PC-3 (cell line): ENCODE measurements at regions not wholly inside any gene's neighbourhood (a gene's known extent, or its start where the extent isn't known, plus 50 kb on each side); places are given as distances from the start of the nearest gene placed in this dataset.
"Not testable (repeated sequence)": the region's sequence is repeated elsewhere in the genome, so short reads cannot be mapped to it uniquely, and the experiment has no call there.

Source experiments
- ATAC-seq: fragments of 200-7000 bp; cut with Tn5 transposase; 2 replicates; pipeline ENCODE4 v1.9.1; 2020; ENCODE audit warnings: mild to moderate bottlenecking, moderate library complexity
- BruUV-seq: library from RNA; stranded (reverse); fragments of 400-500 nt; replicated peaks from 2 replicates; lab custom pipeline; 2021; lab: Mats Ljungman, UMichigan
- CTCF ChIA-PET: fragments of 300-600 bp; sonication (Branson Sonifier 250); formaldehyde crosslinking; loops from one replicate; lab custom pipeline; 2022; ENCODE audit warnings: antibody characterized with exemption; lab: Charles Lee
- POLR2A ChIA-PET: fragments of 300-600 bp; sonication (Branson Sonifier 250); formaldehyde crosslinking; loops from one replicate; lab custom pipeline; 2022; ENCODE audit warnings: antibody characterized with exemption; ENCODE audit not compliant: unreplicated experiment; lab: Charles Lee
- DNase-seq: peaks from one replicate; pipeline ENCODE4 v3.0.0-alpha.2; 2015
- H2AFZ ChIP-seq: fragments of 300-600 bp; sonication (generic); 2 replicates; pipeline ENCODE4 v1.6.0; 2016; ENCODE audit warnings: antibody characterized with exemption, low read length
- H3F3A ChIP-seq: fragments of 300-600 bp; sonication (generic); one replicate; pipeline ENCODE4 v1.6.0; 2017; ENCODE audit warnings: antibody characterized with exemption, low read length, control low read depth, mild to moderate bottlenecking; ENCODE audit not compliant: unreplicated experiment
- H3K27ac ChIP-seq: fragments of 300-600 bp; sonication (generic); 2 replicates; pipeline ENCODE4 v1.5.1; 2016; ENCODE audit warnings: mild to moderate bottlenecking, low read length
- H3K27me3 ChIP-seq: fragments of 300-600 bp; sonication (generic); 2 replicates; pipeline ENCODE4 v1.6.1; 2016; ENCODE audit warnings: low read length, mixed read lengths
- H3K36me3 ChIP-seq: fragments of 300-600 bp; sonication (generic); 2 replicates; pipeline ENCODE4 v1.6.1; 2016; ENCODE audit warnings: low read depth, mixed run types, low read length, mixed read lengths
- H3K4me1 ChIP-seq: fragments of 300-600 bp; sonication (generic); 2 replicates; pipeline ENCODE4 v1.5.1; 2016; ENCODE audit warnings: low read length; ENCODE audit not compliant: insufficient read depth
- H3K4me2 ChIP-seq: fragments of 300-600 bp; sonication (generic); 2 replicates; pipeline ENCODE4 v1.6.0; 2016; ENCODE audit warnings: low read length
- H3K4me3 ChIP-seq: fragments of 300-600 bp; sonication (generic); 2 replicates; pipeline ENCODE4 v1.5.1; 2016; ENCODE audit warnings: mild to moderate bottlenecking, low read length, mixed read lengths
- H3K79me2 ChIP-seq: fragments of 300-600 bp; sonication (generic); 2 replicates; pipeline ENCODE4 v1.6.1; 2017; ENCODE audit warnings: low read length, mixed read lengths
- H3K9ac ChIP-seq: fragments of 300-600 bp; sonication (generic); 2 replicates; pipeline ENCODE4 v1.6.0; 2016; ENCODE audit warnings: mild to moderate bottlenecking, low read length
- H3K9me2 ChIP-seq: fragments of 300-600 bp; sonication (generic); replicated peaks from 2 replicates; pipeline ENCODE4 v1.6.1; 2016; ENCODE audit warnings: mixed run types, low read length, mixed read lengths
- H3K9me3 ChIP-seq: fragments of 300-600 bp; sonication (generic); 2 replicates; pipeline ENCODE4 v1.6.1; 2016; ENCODE audit warnings: low read length, mixed read lengths
- H4K20me1 ChIP-seq: fragments of 300-600 bp; sonication (generic); 2 replicates; pipeline ENCODE4 v1.6.1; 2016; ENCODE audit warnings: low read length, mixed read lengths
- EZH2 ChIP-seq: fragments of 300-600 bp; sonication (generic); IDR thresholded peaks from one replicate; pipeline ENCODE4 v1.6.1; 2017; ENCODE audit warnings: antibody characterized with exemption, mild to moderate bottlenecking, low read length; ENCODE audit not compliant: unreplicated experiment
- EZH2phosphoT487 ChIP-seq: fragments of 300-600 bp; sonication (generic); IDR thresholded peaks from 2 replicates; pipeline ENCODE4 v1.6.1; 2018; ENCODE audit warnings: mild to moderate bottlenecking, antibody characterized with exemption, low read length, borderline replicate concordance
- intact Hi-C: fragments of 100-400 bp; cut with micrococcal nuclease; formaldehyde crosslinking; loops from 2 replicates; pipeline ENCODE4 v1.9.0; 2023
- TF ChIP-seq, protein P1 (sequence below): fragments of 300-600 bp; sonication (generic); conservative IDR thresholded peaks from 2 replicates; pipeline ENCODE4 v1.5.1; 2017; ENCODE audit warnings: antibody characterized with exemption, low read depth, mild to moderate bottlenecking, low read length

DNA sequence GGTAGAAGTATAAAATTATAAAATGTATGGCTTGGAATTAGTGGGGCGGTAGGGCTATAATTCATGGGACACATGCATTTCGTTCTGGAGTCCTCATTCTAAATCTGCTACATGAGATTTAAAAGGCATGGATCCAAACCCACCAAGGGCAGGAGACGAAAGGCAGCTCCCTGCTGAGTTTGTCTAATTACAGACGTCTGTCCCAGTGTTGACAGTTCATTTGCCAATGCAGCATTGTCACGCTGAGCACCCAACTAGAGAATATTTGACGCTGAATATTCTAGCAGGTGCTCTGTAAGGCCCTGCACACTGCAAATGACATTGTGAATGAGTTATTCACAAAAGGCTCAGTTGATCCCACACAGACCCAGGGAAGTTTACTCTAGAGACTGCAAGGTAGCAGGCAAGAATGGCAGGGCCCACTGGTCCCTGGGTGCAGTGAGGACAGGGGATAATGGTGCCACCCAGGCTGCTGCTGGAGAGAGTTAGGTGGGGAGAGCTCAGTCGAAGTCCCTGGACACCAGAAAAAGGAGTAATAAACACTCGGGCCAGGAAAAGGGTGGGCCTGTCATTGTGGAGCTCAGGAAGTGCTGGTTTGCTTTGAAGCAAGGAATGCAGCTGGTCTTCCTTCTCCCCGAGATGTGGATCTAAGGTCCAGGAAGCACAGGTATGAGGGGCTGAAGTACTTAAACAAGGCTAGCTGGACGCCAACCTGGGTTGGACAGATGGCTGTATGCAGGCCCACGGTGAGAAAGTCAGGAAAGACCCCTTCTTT, 75.0 kb upstream of the JCAD start:
- intact Hi-C loops = no loop called here

DNA sequence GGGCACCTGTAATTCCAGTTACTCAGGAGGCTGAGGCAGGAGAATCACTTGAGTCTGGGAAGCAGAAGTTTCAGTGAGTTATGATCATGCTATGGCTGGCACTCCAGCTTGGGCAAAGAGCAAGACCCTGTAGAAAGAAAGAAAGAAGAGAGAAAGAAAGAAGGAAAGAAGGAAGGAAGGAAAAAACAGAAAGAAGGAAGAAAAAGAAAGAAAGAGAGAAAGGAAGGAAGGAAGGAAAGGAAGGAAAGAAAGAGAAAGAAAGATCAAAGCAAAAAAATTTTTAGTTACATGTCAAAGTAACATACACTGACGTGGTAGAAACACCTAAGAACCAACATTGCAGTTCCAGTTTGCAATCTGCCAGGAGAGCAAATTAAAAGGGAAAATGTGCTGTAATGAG, 73.8 kb upstream of the JCAD start:
- DNase-seq (no peak), ATAC-seq (no peak)
- TF ChIP-seq, protein P1, sequence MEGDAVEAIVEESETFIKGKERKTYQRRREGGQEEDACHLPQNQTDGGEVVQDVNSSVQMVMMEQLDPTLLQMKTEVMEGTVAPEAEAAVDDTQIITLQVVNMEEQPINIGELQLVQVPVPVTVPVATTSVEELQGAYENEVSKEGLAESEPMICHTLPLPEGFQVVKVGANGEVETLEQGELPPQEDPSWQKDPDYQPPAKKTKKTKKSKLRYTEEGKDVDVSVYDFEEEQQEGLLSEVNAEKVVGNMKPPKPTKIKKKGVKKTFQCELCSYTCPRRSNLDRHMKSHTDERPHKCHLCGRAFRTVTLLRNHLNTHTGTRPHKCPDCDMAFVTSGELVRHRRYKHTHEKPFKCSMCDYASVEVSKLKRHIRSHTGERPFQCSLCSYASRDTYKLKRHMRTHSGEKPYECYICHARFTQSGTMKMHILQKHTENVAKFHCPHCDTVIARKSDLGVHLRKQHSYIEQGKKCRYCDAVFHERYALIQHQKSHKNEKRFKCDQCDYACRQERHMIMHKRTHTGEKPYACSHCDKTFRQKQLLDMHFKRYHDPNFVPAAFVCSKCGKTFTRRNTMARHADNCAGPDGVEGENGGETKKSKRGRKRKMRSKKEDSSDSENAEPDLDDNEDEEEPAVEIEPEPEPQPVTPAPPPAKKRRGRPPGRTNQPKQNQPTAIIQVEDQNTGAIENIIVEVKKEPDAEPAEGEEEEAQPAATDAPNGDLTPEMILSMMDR = no peak
- TF ChIP-seq EZH2phosphoT487 = no peak
- TF ChIP-seq EZH2 = no peak
- ChIA-PET POLR2A (no interaction called here), CTCF (no interaction called here)
- Histone ChIP-seq H3K4me2 (no peak overlapping the region), H3K4me3 (no peak overlapping the region), H3K9me3 (no peaks in the 10 kb centered on the region), H3K27ac (no peak overlapping the region), H3K9ac (no peak overlapping the region), H3K4me1 (no peaks in the 10 kb centered on the region), H3K9me2 (no peaks in the 10 kb centered on the region), H3K36me3 (no peaks in the 10 kb centered on the region), H3K79me2 (no peaks in the 10 kb centered on the region), H3F3A (no peaks in the 10 kb centered on the region), H4K20me1 (no peaks in the 10 kb centered on the region), H3K27me3 (no peaks in the 10 kb centered on the region), H2AFZ (no peak overlapping the region)
- BruUV-seq = no TSS peak
- intact Hi-C loops = no loop called here

More for the DNA sequence above, 75.0 kb upstream of the JCAD start:
- Histone ChIP-seq H2AFZ (no peak overlapping the region), H3K4me3 (no peak overlapping the region), H3K9me3 (no peaks in the 10 kb centered on the region), H3F3A (no peaks in the 10 kb centered on the region), H4K20me1 (no peaks in the 10 kb centered on the region), H3K9ac (no peak overlapping the region), H3K4me1 (no peaks in the 10 kb centered on the region), H3K79me2 (no peaks in the 10 kb centered on the region), H3K27me3 (no peaks in the 10 kb centered on the region), H3K9me2 (no peaks in the 10 kb centered on the region), H3K4me2 (no peak overlapping the region), H3K36me3 (no peaks in the 10 kb centered on the region), H3K27ac (no peak overlapping the region)
- no peak for TF ChIP-seq EZH2phosphoT487
- TF ChIP-seq EZH2 = no peak
- TF ChIP-seq, protein P1 = no peak
- CTCF ChIA-PET = no interaction called here
- BruUV-seq = no TSS peak
- no peak for DNase-seq
- POLR2A ChIA-PET = no interaction called here
- no peak for ATAC-seq

- CTCF ChIA-PET = not testable (repeated sequence)
Observed at GRCh38 chr10:30131369-30131768, 72.0 kb upstream of the JCAD start.

GRCh38 chr10:30129326-30129725, 69.9 kb upstream of the JCAD start:
- ATAC-seq, H3K4me2 ChIP-seq, intact Hi-C loops, H3K9me3 ChIP-seq, H4K20me1 ChIP-seq, H3K27me3 ChIP-seq, H2AFZ ChIP-seq, CTCF ChIA-PET, DNase-seq, H3K36me3 ChIP-seq, H3K79me2 ChIP-seq, BruUV-seq, H3K9ac ChIP-seq, H3K9me2 ChIP-seq, H3K4me1 ChIP-seq, POLR2A ChIA-PET, H3K27ac ChIP-seq, H3K4me3 ChIP-seq, H3F3A ChIP-seq: not testable (repeated sequence)

More at GRCh38 chr10:30131369-30131768, 72.0 kb upstream of the JCAD start:
- DNase-seq, H3K4me3 ChIP-seq, H3K36me3 ChIP-seq, H4K20me1 ChIP-seq, H3K79me2 ChIP-seq, H3K9me3 ChIP-seq, H3K4me2 ChIP-seq, H2AFZ ChIP-seq, H3F3A ChIP-seq, H3K9me2 ChIP-seq, BruUV-seq, H3K4me1 ChIP-seq, H3K9ac ChIP-seq, ATAC-seq, H3K27ac ChIP-seq, H3K27me3 ChIP-seq, POLR2A ChIA-PET, intact Hi-C loops: not testable (repeated sequence)
